ENCODE measurements at regions not wholly inside any gene's neighbourhood (a gene's known extent, or its start where the extent isn't known, plus 50 kb on each side); places are given as distances from the start of the nearest gene placed in this dataset.

GRCh38 chr3:18044191-18044590 lies 301.8 kb upstream of the TBC1D5 start:
- no peak for TF ChIP-seq REST (IDR thresholded peaks at IDR 0.05; ENCODE audit: insufficient replicate concordance, low read depth)
- no peak for TF ChIP-seq SPI1 (IDR thresholded peaks at IDR 0.05; ENCODE audit: borderline replicate concordance, low read depth)
- no peak overlapping the region for H3K27ac ChIP-seq (replicated peaks)
- no peaks in the 10 kb centered on the region for H3K27me3 ChIP-seq (ENCODE audit: insufficient read depth, poor library complexity, severe bottlenecking)
- no peak overlapping the region for H3K4me3 ChIP-seq (replicated peaks; ENCODE audit: insufficient read depth, low read length)
- no peak for DNase-seq (ENCODE audit: low read depth in 1 of 2, low spot score in 1 of 2)

GRCh38 chr3:18036450-18036815 lies 294.0 kb upstream of the TBC1D5 start:
- TF ChIP-seq SPI1 (IDR thresholded peaks at IDR 0.05; ENCODE audit: borderline replicate concordance, low read depth) (no peak), CTCF (IDR thresholded peaks at IDR 0.05; ENCODE audit: insufficient read depth, low read length) (no peak), REST (IDR thresholded peaks at IDR 0.05; ENCODE audit: insufficient replicate concordance, low read depth) (no peak), GABPA (IDR thresholded peaks at IDR 0.05; ENCODE audit: low read depth) (no peak), POLR2AphosphoS5 (IDR thresholded peaks at IDR 0.05; ENCODE audit: low read depth) (no peak)
- Histone ChIP-seq H3K27ac (replicated peaks) (no peak overlapping the region), H3K27me3 (ENCODE audit: insufficient read depth, poor library complexity, severe bottlenecking) (no peaks in the 10 kb centered on the region), H3K4me3 (replicated peaks; ENCODE audit: insufficient read depth, low read length) (no peak overlapping the region)
- no peak for DNase-seq (ENCODE audit: low read depth in 1 of 2, low spot score in 1 of 2)

GRCh38 chr3:18035641-18036449 lies 293.4 kb upstream of the TBC1D5 start:
- H3K27ac ChIP-seq (replicated peaks): no peak overlapping the region
- DNase-seq (ENCODE audit: low read depth in 1 of 2, low spot score in 1 of 2): no peak
- no peak overlapping the region for H3K4me3 ChIP-seq (replicated peaks; ENCODE audit: insufficient read depth, low read length)
- TF ChIP-seq POLR2AphosphoS5 (IDR thresholded peaks at IDR 0.05; ENCODE audit: low read depth) (no peak), GABPA (IDR thresholded peaks at IDR 0.05; ENCODE audit: low read depth) (no peak), CTCF (IDR thresholded peaks at IDR 0.05; ENCODE audit: insufficient read depth, low read length) (no peak), REST (IDR thresholded peaks at IDR 0.05; ENCODE audit: insufficient replicate concordance, low read depth) (no peak), SPI1 (IDR thresholded peaks at IDR 0.05; ENCODE audit: borderline replicate concordance, low read depth) (no peak)
- no peaks in the 10 kb centered on the region for H3K27me3 ChIP-seq (ENCODE audit: insufficient read depth, poor library complexity, severe bottlenecking)

All from HL-60 (cell line).